Epithelial cell of prostate (primary cell): ENCODE measurements at regions not wholly inside any gene's neighbourhood (a gene's known extent, or its start where the extent isn't known, plus 50 kb on each side); places are given as distances from the start of the nearest gene placed in this dataset.
A peak's percentile ranks its signal among the peaks of the same experiment; 100 is the strongest.
"Not testable (repeated sequence)": the region's sequence is repeated elsewhere in the genome, so short reads cannot be mapped to it uniquely, and the experiment has no call there.

Experiments
- DNase-seq: peaks from one replicate; pipeline ENCODE4 v3.0.0-alpha.2; 2011; ENCODE audit warnings: low read depth, low spot score
- H3K27ac ChIP-seq: fragments of 450-650 bp; 2 replicates; pipeline ENCODE4 v1.5.1; 2017; ENCODE audit warnings: mild to moderate bottlenecking

DNA sequence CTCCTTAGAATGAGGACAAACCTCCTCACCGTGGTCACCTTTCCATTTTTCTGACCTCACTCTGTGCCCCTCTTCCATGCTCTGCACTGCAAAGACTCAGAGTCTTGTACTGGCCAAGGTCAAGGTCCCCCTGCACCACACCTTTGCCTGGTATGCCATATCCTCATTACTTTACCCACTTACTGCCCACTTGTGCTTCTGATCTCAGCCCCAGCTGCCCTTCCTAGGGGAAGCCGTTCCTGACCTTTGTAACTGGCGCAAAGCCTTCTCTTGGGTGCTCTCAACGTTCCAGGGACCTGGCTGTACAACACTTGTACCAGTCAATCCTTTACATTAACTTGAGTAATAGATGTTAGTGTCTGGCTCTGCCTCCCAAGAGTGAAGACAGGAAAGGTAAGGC, 256.0 kb downstream of the SV2B start:
- H3K27ac ChIP-seq: no peak overlapping the region
- DNase-seq: no peak

DNA sequence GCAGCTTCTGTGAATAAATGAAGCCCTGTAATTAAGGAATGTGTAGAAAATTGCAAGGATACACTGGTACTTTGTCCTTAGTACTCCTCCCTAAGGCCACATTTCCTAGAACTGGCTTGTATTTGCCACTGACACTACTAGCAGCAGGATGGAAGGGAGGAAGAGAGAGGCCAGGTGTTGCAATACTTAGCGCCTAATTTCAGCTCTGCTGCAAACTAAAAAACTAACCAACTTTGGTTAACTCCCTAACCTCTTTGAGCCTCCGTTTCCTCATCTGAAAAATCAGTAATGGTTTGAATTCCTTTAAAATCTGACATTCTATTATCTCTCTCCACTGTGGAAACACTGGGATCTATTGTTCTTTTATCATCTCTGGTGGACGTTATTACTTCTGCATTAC, 257.0 kb downstream of the SV2B start:
- DNase-seq: no peak
- no peak overlapping the region for H3K27ac ChIP-seq

DNA sequence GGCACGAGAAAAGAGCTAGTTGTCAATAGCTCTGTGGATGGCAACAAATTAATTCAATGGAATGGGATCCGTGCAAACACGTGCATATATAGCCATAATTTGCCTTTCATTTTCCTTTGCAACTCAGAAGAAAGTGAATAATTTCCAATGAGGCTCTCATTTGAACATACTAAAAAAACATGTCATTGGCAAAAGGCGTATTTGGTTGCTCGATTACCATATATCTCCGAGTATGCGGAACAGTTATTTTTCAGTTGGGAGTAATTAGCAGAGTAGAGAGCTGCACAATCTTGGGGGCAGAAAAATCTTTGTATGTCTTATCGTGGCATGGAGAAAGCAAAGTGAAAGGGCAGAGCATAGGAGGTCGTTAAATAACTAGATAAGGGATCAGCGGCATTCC, 257.4 kb downstream of the SV2B start:
- no peak for DNase-seq
- H3K27ac ChIP-seq: no peak overlapping the region

DNA sequence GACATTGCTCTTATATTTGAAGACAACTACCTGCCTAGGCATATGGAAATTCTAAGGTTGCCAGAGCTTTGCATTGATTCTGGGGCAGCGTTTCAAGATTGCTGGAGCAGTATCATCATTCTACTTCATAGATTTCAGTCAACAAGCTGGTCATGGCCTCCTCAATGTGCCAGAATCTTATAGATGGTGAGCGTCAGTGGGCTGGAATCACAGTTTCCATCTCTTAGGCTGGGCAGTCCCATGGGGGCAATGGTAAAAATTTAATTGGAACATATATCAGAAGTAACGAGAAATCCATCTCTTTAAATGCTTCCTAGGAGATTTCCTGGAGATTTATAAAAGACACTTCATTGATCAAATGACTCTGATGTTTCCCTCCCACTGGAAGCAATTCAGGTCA, 258.3 kb downstream of the SV2B start:
- H3K27ac ChIP-seq: no peak overlapping the region
- no peak for DNase-seq

DNA sequence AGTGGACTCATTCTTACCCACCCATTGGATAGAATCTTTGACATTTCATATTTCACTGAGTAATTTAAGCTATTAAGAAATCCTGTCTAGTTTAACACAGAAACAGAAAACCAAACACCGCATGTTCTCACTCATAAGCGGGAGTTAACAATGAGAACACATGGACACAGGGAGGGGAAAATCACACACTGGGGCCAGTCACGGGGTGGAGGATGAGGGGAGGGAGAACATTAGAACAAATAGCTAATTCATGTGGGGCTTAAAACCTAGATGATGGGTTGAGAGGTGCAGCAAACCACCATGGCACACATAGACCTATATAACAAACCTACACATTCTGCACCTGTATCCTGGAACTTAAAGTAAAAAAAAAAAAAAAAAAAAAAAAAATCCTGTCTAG, 261.6 kb downstream of the SV2B start:
- H3K27ac ChIP-seq, DNase-seq: not testable (repeated sequence)

DNA sequence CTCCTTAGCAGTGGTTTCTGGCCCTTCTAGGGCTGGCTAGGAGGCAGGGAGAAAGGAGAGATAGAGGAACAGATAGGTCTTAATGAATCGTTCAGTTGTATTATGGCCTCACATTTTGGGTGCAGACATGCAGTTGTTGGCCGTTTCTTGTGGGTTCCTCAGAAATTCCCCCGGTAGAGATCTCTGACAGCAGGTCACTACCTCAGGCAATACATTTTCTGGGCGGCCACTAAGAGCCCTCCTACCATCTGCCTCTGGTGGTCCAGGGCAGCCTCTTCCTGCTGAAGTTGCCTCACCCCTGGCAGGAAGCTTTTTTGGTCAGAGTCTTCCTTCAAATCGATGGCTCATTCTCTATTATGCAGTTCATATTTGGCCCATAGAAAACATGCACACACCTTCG, 266.1 kb downstream of the SV2B start:
- H3K27ac ChIP-seq: no peak overlapping the region
- DNase-seq: no peak

DNA sequence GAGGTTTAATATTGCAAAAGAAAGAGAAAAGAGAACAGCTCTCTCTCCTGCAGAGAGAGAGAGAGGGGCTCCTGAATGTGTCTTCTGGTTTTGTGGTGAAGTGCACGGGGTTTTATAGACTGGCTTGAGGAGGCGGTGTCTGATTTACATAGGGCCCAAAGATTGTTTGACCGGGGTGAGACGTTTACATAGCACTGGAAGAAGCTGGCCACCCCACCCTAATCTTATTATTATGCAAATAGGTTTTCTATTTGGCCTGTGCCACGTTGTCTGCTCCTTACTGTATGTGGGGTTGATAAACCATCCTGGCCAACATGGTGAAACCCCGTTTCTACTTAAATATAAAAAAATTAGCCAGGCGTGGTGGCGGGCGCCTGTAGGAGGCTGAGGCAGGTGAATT, 268.6 kb downstream of the SV2B start:
- DNase-seq: no peak
- no peak overlapping the region for H3K27ac ChIP-seq

DNA sequence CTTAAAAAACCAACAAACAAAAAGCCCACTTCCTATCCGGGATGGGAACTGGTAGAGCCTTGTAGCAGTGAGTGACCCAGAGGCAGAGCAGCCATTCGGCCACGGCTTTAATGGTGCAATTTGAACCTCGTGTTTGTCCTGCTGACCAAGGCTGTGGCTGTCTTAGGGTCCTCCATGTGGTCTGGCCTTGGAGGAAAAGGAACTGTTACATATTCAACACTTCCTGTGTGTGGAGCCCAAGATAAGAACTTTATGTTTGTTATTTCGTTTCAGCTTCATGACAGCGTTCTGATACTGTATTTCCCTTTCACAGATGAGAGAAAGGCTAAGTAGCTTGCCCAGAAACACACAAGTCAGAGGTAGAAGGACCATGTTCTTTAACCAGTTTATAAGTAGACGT, 269.8 kb downstream of the SV2B start:
- H3K27ac ChIP-seq: no peak overlapping the region
- DNase-seq: no peak

DNA sequence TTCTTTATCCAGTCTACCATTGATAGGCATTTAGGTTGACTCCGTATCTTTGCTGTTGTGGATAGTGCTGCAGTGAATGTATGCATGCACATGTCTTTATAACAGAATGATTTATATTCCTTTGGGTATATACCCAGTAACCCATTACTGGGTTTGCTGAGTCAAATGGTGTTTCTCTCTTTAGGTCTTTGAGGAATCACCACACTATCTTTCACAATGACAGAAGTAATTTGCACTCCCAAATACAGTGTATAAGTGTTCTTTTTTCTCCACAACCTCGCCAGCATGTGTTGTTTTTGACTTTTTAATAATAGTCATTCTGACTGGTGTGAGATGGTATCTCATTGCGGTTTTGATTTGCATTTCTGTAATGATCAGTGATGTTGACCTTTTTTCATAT, 271.3 kb downstream of the SV2B start:
- H3K27ac ChIP-seq, DNase-seq: not testable (repeated sequence)

DNA sequence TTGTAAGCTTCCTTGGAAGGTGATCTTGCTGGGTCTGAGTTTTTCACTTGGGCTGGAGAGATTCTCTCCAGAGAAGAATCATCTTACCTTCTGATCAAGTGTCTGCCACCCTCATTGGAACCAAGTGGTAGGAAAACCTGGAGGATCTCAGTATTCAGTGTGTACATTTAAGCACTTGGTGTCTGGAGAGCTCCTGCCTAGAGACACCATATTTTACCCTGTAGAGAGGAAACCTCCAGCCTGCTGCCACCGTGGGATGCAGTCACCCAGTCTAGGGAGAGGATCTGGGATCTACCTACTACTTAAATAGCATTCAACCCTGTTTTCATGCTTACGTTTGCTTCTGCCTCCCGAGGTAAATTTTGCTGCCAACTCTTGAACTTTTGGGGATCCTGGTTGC, 274.3 kb downstream of the SV2B start:
- H3K27ac ChIP-seq: no peak overlapping the region

DNA sequence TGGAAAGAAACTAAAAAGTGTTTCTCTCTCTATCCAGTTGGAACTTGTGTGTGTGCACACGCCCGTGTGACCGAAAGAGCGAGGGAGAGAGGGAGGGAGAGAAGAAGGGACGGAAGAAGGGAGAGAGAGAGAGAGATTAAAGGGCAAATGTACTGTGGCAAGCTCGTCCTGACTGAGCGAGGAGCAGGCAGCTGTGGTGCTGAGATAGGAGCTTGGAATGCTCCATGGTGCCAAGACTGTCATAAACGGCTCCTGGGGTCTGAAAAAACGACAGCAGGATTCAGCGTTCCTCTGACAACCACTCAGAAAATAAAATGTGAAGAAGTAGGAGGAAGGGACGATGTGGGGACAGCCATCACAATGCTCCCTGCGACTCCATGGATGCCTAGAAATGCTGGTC, 276.0 kb downstream of the SV2B start:
- no peak for DNase-seq
- no peak overlapping the region for H3K27ac ChIP-seq

More for the DNA sequence above, 274.3 kb downstream of the SV2B start:
- DNase-seq: no peak

DNA sequence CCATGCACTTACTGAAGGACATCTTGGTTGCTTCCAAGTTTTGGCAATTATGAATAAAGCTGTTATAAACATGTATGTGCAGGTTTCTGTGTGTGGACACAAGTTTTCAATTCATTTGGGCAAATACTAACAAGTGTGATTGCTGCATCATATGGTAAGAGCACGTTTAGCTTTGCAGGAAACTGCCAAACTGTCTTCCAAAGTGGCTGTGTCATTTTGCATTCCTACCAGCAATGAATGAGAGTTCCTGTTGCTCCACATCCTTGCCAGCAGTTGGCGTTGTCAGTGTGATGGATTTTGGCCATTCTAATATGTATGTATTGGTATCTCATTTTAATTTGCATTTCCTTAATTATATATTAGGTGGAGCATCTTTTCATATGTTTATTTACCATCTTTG, 280.1 kb downstream of the SV2B start:
- no peak overlapping the region for H3K27ac ChIP-seq
- peak; percentile 22 for DNase-seq

DNA sequence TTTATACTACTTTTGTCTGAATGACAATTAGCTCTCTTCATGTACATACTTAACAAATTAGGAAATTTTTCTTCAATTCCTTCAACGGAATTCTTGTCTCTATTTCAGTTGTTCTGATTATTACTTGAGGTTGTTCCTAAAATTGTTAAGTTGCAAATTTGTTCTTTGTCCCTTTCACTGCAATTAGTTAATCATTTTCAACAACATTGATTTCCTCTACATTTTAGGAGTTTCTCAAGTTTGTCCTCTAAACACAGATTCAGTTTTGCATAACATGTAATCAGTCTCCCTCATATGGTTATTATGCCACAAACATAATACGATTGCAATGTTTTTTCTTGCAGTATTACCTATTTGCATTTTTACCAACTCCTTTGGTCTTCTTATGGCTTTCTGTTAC, 283.5 kb downstream of the SV2B start:
- no peak for DNase-seq
- no peak overlapping the region for H3K27ac ChIP-seq

DNA sequence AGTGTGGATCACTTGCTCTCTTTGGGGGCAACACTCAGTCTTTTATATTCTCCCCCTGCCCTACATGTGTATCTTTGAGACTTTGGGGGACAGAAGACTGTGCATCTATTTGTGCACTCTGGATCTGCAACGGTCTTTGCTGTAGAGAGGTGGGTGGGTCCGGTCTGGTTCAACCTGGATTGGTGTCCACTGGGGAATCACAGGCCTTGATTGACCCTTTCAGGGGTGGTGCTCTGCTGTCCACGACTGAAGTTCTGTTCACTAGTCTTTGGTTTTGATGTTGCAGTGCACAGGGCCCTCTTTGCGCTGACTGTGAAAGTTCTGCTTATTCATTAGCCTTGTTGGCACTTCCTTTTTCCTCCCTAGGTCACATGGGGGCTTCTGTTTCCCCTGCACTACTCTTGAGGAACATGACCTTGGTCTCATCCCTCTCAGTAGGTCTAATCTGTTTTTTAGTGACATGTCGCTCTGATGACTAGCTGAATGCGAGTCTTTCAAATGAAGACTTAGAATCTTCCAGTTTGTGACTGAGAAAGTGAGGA, 284.2 kb downstream of the SV2B start:
- H3K27ac ChIP-seq: no peak overlapping the region
- DNase-seq: no peak

DNA sequence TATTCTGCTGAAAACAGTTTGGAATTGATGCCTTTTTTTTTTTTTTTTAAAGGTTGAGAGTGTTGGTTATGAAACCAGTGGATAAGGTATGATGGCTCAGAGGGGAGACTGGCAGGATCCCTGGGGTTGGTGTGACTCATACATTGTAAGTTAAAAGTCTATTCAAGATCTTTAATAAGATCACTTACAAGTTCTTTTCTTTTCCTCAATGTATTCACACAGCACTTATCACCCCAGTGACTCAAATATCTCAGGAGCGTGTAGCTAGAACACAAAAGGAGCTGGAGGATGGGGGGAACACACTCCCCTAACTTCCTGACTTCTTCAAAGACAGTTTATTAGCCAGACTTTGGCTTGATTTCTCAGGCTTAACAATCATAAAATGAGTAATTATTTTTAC, 285.3 kb downstream of the SV2B start:
- DNase-seq: peak; percentile 91
- peak overlapping the region; percentile 32 for H3K27ac ChIP-seq

DNA sequence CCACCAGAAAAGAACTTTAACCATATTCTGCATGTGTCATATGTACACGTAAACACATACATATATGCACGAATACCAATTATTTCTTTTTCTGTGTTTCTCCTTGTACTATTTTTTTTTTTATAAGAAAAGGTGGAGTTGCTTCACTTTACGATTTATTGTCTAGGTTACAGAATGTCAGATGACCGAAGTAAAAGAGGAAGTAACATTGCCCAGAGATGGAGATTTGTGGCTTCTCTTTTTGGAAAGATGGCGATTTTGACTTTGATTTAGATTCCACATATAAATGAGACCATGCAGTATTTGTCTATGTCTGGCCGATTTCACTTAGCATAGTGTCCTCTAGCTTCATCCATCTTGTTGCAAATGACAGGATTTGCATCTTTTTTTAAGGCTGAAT, 293.1 kb downstream of the SV2B start:
- H3K27ac ChIP-seq: no peak overlapping the region
- no peak for DNase-seq

DNA sequence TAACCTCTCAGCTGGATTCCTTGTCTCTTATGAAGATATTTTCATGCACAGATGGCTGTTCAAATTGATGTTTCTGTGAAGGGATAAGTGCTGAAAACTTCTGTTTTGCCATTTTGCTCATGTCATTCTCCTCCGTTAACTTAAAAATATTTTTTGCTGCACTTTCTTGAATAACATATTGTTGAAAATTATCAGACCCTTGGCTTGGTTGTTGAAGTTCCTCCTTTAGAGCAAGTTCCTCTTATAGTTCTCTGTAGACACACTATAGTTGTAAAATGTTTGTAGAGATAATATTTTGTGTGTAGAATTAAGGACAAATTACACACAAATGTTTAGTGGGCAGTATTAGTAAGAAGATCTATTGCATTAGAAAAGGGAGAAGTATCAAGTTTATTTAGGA, 300.4 kb downstream of the SV2B start:
- H3K27ac ChIP-seq: no peak overlapping the region
- no peak for DNase-seq

DNA sequence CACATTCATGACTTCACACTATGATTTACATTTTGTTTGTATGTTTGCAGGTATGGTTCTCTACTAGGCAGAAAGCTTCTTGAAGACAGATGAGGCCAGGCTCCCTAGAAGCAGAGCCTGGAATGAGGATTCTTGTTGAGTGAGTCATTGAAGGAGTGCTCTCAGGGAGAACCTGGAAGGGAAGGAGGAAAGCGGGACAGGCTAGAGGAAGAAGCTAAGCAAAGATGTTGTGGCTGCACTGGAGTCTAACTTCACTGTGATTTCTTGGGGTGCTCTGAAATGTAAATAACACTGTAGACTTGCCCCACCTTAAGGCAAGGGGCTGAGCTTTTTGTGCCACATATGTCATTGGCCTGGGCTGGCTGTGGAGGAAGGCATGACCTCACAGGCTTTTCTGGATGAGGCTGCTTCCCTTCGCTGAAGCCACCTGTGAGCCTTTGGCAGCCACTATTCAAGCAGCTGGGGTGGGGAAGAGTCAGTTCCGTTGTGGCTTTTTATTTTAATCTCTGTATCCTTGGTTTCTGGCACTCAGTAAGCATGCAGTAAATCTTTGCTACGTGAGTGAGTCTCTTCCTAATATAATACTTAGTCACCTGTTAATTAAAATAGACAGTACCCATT, 307.3 kb downstream of the SV2B start:
- H3K27ac ChIP-seq: peak overlapping the region; percentile 33
- no peak for DNase-seq

DNA sequence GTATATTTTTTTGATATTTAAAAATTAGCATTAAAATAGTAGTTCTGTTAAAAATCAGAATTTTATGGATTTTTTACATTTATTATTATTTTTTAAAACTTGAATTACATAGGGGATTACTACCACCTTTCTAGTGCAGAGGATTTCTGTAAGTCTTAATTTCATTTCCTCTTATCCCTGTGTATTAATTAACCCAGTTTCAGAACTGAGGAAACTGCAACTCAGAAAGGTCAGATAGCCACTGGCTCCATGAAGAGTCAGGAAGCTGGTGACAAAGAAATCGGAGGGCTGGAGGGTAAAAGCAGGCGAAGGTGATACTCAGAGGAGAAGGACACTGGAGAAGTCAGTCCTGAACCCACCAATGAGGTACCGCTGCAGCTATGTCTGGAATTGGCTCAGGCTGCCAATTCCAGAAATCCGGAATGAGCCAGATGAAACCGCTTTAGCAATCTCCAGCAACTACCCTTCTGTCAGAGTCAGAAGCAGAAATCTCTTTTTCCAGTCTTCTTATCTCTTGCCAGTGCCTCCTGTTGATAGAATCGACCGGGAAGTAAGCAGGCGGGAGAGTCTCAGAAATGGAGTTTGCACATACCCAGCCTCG, 308.5 kb downstream of the SV2B start:
- no peak for DNase-seq
- no peak overlapping the region for H3K27ac ChIP-seq

DNA sequence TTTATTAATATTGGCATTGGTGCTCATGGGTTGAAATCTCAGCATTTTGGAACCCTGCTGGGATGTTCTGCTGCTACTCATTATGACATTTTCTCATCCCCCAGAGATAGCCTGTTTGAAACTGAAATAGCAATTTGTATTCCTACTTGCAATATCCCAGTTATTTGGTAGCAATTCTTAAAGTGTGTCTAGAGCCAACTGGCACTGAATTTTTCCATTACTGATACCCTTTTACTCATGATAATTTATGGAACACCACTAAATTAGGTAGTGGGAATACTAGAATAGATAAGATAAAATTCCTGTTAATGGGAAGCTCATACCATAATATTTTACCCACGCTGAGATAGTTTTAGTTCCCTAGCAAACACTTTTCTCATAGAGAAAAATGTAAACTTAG, 309.3 kb downstream of the SV2B start:
- DNase-seq: no peak
- H3K27ac ChIP-seq: no peak overlapping the region

DNA sequence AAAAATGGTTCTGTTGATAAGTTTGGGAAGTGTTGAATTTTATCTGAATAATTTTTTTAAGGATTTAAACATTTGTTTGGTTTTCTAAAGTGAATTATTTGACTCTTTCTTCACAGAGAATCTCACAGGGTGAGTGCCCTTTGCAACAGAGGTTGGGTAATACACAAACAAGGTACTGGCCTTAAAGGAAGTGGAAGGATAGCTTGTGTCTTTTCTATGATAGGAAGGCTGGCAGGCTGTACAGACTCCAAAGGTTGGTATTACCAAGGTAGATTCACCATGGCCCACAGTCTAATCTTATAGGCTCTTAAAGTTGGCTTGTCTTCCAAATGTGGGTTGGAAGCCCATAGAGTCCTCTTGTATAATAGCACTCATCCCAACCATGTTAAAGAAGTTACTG, 311.5 kb downstream of the SV2B start:
- no peak overlapping the region for H3K27ac ChIP-seq
- no peak for DNase-seq
